OCI-LY1 (cell line): ENCODE measurements at regions not wholly inside any gene's neighbourhood (a gene's known extent, or its start where the extent isn't known, plus 50 kb on each side); places are given as distances from the start of the nearest gene placed in this dataset.

Experiments
- H2AFZ ChIP-seq: fragments of 200-600 bp; sonication (generic), shearing (Covaris generic); 2 replicates; pipeline ENCODE4 v1.6.0; 2014; ENCODE audit warnings: antibody characterized with exemption, mild to moderate bottlenecking, low read length
- H3F3A ChIP-seq: fragments of 200-600 bp; sonication (generic), shearing (Covaris generic); 2 replicates; pipeline ENCODE4 v1.6.0; 2014; ENCODE audit warnings: mild to moderate bottlenecking, antibody characterized with exemption, low read length, moderate library complexity; ENCODE audit not compliant: insufficient read depth
- H3K27ac ChIP-seq: fragments of 200-600 bp; sonication (generic); 2 replicates; pipeline ENCODE4 v1.5.1; 2014; ENCODE audit warnings: low read length, mixed run types, mild to moderate bottlenecking, low read depth; ENCODE audit not compliant: poor library complexity, severe bottlenecking
- H3K27me3 ChIP-seq: fragments of 200-600 bp; sonication (generic); 2 replicates; pipeline ENCODE4 v1.6.0; 2014; ENCODE audit warnings: antibody characterized with exemption, mild to moderate bottlenecking, low read length, moderate library complexity; ENCODE audit not compliant: insufficient read depth
- H3K36me3 ChIP-seq: fragments of 200-600 bp; sonication (generic); 2 replicates; pipeline ENCODE4 v1.6.1; 2014; ENCODE audit warnings: mild to moderate bottlenecking, antibody characterized with exemption, low read length, moderate library complexity, mixed read lengths; ENCODE audit not compliant: insufficient read depth
- H3K4me1 ChIP-seq: fragments of 200-600 bp; sonication (generic); 2 replicates; pipeline ENCODE4 v1.5.1; 2014; ENCODE audit warnings: mild to moderate bottlenecking, low read length, moderate library complexity; ENCODE audit not compliant: insufficient read depth, severe bottlenecking
- H3K4me2 ChIP-seq: fragments of 200-600 bp; sonication (generic), shearing (Covaris generic); 2 replicates; pipeline ENCODE4 v1.6.1; 2014; ENCODE audit warnings: low read length
- H3K4me3 ChIP-seq: fragments of 200-600 bp; sonication (generic); 2 replicates; pipeline ENCODE4 v1.5.1; 2014; ENCODE audit warnings: low read length, low read depth, mild to moderate bottlenecking, mixed read lengths; ENCODE audit not compliant: poor library complexity, severe bottlenecking
- H3K79me2 ChIP-seq: fragments of 200-600 bp; shearing (Covaris generic); 2 replicates; pipeline ENCODE4 v1.6.1; 2016; ENCODE audit warnings: mixed run types, low read length, mixed read lengths; ENCODE audit not compliant: insufficient read depth
- H3K9ac ChIP-seq: fragments of 200-600 bp; sonication (generic), shearing (Covaris generic); 2 replicates; pipeline ENCODE4 v1.6.1; 2014; ENCODE audit warnings: mild to moderate bottlenecking, low read length, mixed read lengths
- H3K9me2 ChIP-seq: fragments of 200-600 bp; sonication (generic), shearing (Covaris generic); 2 replicates; pipeline ENCODE4 v1.6.1; 2014; ENCODE audit warnings: low read depth, mild to moderate bottlenecking, low read length, mixed read lengths
- H3K9me3 ChIP-seq: fragments of 200-600 bp; shearing (Covaris generic); 2 replicates; pipeline ENCODE4 v1.6.1; 2014; ENCODE audit warnings: low read length, mixed read lengths
- H4K20me1 ChIP-seq: fragments of 200-600 bp; sonication (generic), shearing (Covaris generic); 2 replicates; pipeline ENCODE4 v1.6.0; 2016; ENCODE audit warnings: mild to moderate bottlenecking, low read length; ENCODE audit not compliant: insufficient read depth
- EZH2 ChIP-seq: fragments of 200-600 bp; sonication (generic), shearing (Covaris generic); IDR thresholded peaks from 2 replicates; pipeline ENCODE4 v1.8.0; 2017; ENCODE audit warnings: borderline replicate concordance, mixed run types, mild to moderate bottlenecking, antibody characterized with exemption, low read length, moderate library complexity, mixed read lengths
- TF ChIP-seq, protein P1 (sequence below): fragments of 200-600 bp; sonication (generic), shearing (Covaris generic); IDR thresholded peaks from 2 replicates; pipeline ENCODE4 v1.5.1; 2017; ENCODE audit warnings: mild to moderate bottlenecking, antibody characterized with exemption, low read length, moderate library complexity, mixed read lengths

DNA sequence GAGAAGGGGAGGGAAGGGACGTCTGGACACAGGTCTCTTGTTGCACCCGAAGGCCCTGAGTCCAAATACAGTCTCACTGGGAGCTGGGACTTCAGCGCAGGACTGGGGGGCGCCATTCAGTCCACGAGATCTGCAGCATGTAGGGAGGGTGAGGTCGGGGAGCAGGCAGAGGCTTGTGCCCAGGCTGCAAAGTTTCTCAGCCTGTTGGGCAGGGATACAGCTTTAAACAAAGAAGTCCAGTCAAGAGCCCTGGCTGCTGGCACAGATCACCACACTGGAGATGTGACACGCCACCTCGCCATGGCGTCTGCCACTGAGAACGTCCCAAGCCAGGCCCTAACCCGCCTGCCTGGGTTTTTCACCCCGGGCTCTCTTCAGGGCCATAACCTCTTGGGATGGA lies 256.6 kb downstream of the DLL1 start:
- H3K9me2 ChIP-seq, result no peaks in the 10 kb centered on the region
- no peaks in the 10 kb centered on the region for H3K36me3 ChIP-seq
- no peak overlapping the region for H3K27ac ChIP-seq
- H4K20me1 ChIP-seq, result no peaks in the 10 kb centered on the region
- H3K4me1 ChIP-seq, result no peaks in the 10 kb centered on the region
- H3K9ac ChIP-seq, result no peak overlapping the region
- no peaks in the 10 kb centered on the region for H3K9me3 ChIP-seq
- H3K79me2 ChIP-seq, result no peaks in the 10 kb centered on the region
- TF ChIP-seq, protein P1, sequence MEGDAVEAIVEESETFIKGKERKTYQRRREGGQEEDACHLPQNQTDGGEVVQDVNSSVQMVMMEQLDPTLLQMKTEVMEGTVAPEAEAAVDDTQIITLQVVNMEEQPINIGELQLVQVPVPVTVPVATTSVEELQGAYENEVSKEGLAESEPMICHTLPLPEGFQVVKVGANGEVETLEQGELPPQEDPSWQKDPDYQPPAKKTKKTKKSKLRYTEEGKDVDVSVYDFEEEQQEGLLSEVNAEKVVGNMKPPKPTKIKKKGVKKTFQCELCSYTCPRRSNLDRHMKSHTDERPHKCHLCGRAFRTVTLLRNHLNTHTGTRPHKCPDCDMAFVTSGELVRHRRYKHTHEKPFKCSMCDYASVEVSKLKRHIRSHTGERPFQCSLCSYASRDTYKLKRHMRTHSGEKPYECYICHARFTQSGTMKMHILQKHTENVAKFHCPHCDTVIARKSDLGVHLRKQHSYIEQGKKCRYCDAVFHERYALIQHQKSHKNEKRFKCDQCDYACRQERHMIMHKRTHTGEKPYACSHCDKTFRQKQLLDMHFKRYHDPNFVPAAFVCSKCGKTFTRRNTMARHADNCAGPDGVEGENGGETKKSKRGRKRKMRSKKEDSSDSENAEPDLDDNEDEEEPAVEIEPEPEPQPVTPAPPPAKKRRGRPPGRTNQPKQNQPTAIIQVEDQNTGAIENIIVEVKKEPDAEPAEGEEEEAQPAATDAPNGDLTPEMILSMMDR, result no peak
- no peak for TF ChIP-seq EZH2
- H2AFZ ChIP-seq, result no peak overlapping the region
- H3K4me3 ChIP-seq, result no peak overlapping the region
- H3F3A ChIP-seq, result no peaks in the 10 kb centered on the region
- no peak overlapping the region for H3K4me2 ChIP-seq
- no peaks in the 10 kb centered on the region for H3K27me3 ChIP-seq

DNA sequence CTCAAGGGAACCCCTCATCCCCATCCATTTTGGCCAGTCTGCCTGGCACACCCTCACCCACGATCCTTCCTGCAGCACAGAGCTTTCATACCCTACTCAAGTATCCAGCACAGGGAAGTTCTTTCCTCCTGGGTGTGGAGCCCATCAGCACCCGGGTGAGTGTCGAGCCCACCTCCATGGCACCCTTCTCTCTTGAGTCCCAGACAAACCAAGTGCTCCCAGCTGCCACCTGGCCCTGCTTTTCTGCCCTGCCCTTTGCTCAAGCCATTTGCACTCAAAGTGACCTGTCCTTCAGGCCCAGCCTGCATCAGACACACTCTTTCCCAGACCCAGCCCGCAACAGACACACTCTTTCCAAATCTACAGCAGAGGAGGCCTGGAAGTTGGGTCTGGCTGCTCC lies 257.2 kb downstream of the DLL1 start:
- no peaks in the 10 kb centered on the region for H3K4me1 ChIP-seq
- H3K36me3 ChIP-seq, result no peaks in the 10 kb centered on the region
- H3K9me2 ChIP-seq, result no peaks in the 10 kb centered on the region
- no peak overlapping the region for H3K27ac ChIP-seq
- H3K79me2 ChIP-seq, result no peaks in the 10 kb centered on the region
- H3F3A ChIP-seq, result no peaks in the 10 kb centered on the region
- no peak overlapping the region for H2AFZ ChIP-seq
- no peaks in the 10 kb centered on the region for H3K9me3 ChIP-seq
- no peak for TF ChIP-seq EZH2
- TF ChIP-seq, protein P1, result no peak
- H3K4me3 ChIP-seq, result no peak overlapping the region
- H3K4me2 ChIP-seq, result no peak overlapping the region
- no peak overlapping the region for H3K9ac ChIP-seq
- H3K27me3 ChIP-seq, result no peaks in the 10 kb centered on the region
- no peaks in the 10 kb centered on the region for H4K20me1 ChIP-seq

DNA sequence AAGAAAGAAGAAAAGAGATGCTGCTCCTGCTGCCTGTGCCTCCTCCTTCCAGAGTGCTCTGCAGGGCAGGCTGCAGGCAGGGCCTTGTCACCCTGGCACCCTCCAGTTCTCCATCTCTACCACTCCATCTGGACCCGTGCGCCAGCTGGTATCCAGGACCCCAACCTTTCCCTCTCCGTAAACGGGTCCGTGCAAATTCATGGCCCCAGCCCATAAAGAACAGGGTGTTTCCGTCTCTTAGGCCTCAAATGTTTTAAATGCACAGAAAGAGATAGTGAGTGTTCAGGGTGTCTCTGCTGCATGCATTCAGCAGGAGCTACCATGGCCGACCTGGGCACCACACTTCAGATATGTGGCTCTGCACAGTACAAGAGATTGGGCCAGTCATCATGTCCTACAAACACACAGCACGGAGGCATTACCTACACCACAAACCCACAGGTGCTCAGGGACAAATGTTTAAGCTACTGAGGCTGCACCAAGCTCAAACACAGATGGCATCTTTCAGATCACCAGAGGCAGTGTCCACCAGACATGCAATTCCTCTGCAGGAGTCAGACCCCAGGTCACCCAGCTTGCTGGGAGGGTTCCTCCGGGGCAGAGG lies 258.1 kb downstream of the DLL1 start:
- H3K36me3 ChIP-seq, result no peaks in the 10 kb centered on the region
- no peaks in the 10 kb centered on the region for H3K9me2 ChIP-seq
- H2AFZ ChIP-seq, result no peak overlapping the region
- H3K4me2 ChIP-seq, result no peak overlapping the region
- H3K79me2 ChIP-seq, result no peaks in the 10 kb centered on the region
- H3K9me3 ChIP-seq, result no peaks in the 10 kb centered on the region
- no peak overlapping the region for H3K9ac ChIP-seq
- no peaks in the 10 kb centered on the region for H3F3A ChIP-seq
- no peak for TF ChIP-seq EZH2
- TF ChIP-seq, protein P1, result no peak
- H3K27me3 ChIP-seq, result no peaks in the 10 kb centered on the region
- H3K4me3 ChIP-seq, result no peak overlapping the region
- no peaks in the 10 kb centered on the region for H3K4me1 ChIP-seq
- no peaks in the 10 kb centered on the region for H4K20me1 ChIP-seq
- H3K27ac ChIP-seq, result no peak overlapping the region
